AG08395 (cell line): ENCODE measurements at regions not wholly inside any gene's neighbourhood (a gene's known extent, or its start where the extent isn't known, plus 50 kb on each side); places are given as distances from the start of the nearest gene placed in this dataset.

Experiments used
- DNase-seq: peaks from one replicate; pipeline ENCODE4 v3.0.0; 2012; ENCODE audit warnings: mixed read lengths, low spot score

GRCh38 chr2:17068021-17068420 lies 402.4 kb upstream of the CYRIA start:
- no peak for DNase-seq

- DNase-seq, result no peak
Measured at GRCh38 chr2:17065536-17065935, 399.9 kb upstream of the CYRIA start.

- DNase-seq, result no peak
Measured at GRCh38 chr2:17061028-17061427, 395.4 kb upstream of the CYRIA start.

- DNase-seq, result no peak
Measured at GRCh38 chr2:17059458-17059857, 393.8 kb upstream of the CYRIA start.

- DNase-seq, result no peak
Measured at GRCh38 chr2:17058772-17059402, 393.3 kb upstream of the CYRIA start.

GRCh38 chr2:17057109-17058017 lies 391.7 kb upstream of the CYRIA start:
- DNase-seq, result no peak

- DNase-seq, result no peak
Measured at GRCh38 chr2:17056236-17056635, 390.6 kb upstream of the CYRIA start.

GRCh38 chr2:17052001-17052400 lies 386.4 kb upstream of the CYRIA start:
- DNase-seq, result no peak

GRCh38 chr2:17051538-17051937 lies 385.9 kb upstream of the CYRIA start:
- DNase-seq, result no peak

GRCh38 chr2:17043173-17043572 lies 377.5 kb upstream of the CYRIA start:
- DNase-seq, result no peak

GRCh38 chr2:17036361-17036760 lies 370.7 kb upstream of the CYRIA start:
- no peak for DNase-seq

GRCh38 chr2:17035010-17035409 lies 369.4 kb upstream of the CYRIA start:
- DNase-seq, result no peak

- DNase-seq, result no peak
Measured at GRCh38 chr2:17030047-17030446, 364.4 kb upstream of the CYRIA start.

GRCh38 chr2:17012297-17012696 lies 346.7 kb upstream of the CYRIA start:
- no peak for DNase-seq

GRCh38 chr2:17010104-17010503 lies 344.5 kb upstream of the CYRIA start:
- no peak for DNase-seq

- no peak for DNase-seq
Measured at GRCh38 chr2:17000184-17000482, 334.5 kb upstream of the CYRIA start.

- no peak for DNase-seq
Measured at GRCh38 chr2:16999347-17000183, 333.9 kb upstream of the CYRIA start.

GRCh38 chr2:16978301-16978700 lies 312.7 kb upstream of the CYRIA start:
- no peak for DNase-seq

- no peak for DNase-seq
Measured at GRCh38 chr2:16974688-16975087, 309.1 kb upstream of the CYRIA start.

- no peak for DNase-seq
Measured at GRCh38 chr2:16973586-16974286, 308.1 kb upstream of the CYRIA start.

- DNase-seq, result no peak
Measured at GRCh38 chr2:16972276-16972675, 306.6 kb upstream of the CYRIA start.

GRCh38 chr2:16971722-16972234 lies 306.1 kb upstream of the CYRIA start:
- DNase-seq, result no peak
